HG02852 (cell line): ENCODE measurements at regions not wholly inside any gene's neighbourhood (a gene's known extent, or its start where the extent isn't known, plus 50 kb on each side); places are given as distances from the start of the nearest gene placed in this dataset.
A peak's percentile ranks its signal among the peaks of the same experiment; 100 is the strongest.

Experiments
- ATAC-seq: cut with Tn5 transposase; IDR thresholded peaks from one replicate; pipeline ENCODE4 v1.9.1; 2021; ENCODE audit warnings: mild to moderate bottlenecking, moderate library complexity; ENCODE audit not compliant: unreplicated experiment

GRCh38 chr6:79864421-79864820 lies 82.9 kb downstream of the ELOVL4 start:
- no peak for ATAC-seq

DNA sequence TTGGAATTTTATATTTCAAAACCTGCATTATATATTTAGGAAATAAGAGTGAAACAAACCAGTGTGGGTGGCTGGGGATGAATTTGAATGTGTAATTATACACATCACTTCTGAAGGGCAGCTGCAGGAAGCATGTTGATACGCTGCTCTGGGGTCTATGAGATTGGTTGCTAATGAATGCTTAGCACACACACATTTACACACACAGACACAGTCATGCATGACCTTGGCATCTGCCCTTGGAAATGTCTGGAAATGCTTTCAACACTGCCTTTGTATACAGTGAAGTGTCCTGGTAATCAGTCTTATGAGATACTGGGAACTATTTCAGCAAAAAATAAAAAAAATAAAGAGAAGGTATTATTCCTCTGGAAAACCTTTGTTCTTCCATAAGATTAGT lies 83.4 kb downstream of the ELOVL4 start:
- ATAC-seq: no peak

DNA sequence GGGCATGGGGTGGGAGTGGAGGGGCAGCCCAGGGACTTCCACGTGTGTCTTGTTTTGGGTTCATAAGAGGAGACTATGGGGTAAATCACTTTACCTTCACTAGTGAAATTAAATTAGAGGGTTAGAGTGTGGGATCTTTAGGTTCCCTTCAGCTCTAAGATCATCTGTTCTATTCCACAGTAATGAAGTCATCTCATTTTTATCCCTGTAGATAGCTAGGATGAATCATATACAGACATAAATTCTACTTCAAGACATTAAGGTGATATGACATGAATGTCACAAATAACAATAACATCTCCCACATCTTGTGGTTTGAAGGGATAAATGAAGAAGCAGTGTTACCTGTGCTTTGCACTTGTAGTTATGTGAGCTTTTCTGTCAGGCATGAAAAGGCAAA lies 83.8 kb downstream of the ELOVL4 start:
- no peak for ATAC-seq

GRCh38 chr6:79862711-79863110 lies 84.6 kb downstream of the ELOVL4 start:
- no peak for ATAC-seq

DNA sequence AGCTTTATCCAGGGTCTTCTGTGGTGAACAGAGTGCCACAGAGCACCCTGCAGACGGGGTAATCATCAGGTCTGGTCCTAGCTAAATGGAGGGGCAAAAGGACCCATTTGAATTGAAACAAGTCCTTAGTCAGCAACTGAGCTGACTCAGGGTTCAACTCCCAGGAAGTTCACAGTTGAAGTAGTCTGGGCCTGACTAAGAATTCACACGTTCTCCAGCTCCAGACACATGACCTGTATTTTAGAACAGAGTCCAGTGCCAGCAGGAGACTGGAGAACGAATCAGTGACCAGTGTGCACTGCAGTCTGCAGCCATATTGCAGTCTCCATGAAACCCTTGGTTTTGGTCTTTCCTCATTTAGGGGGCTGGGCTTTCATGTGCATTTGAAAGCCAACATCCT lies 85.2 kb downstream of the ELOVL4 start:
- ATAC-seq: no peak

DNA sequence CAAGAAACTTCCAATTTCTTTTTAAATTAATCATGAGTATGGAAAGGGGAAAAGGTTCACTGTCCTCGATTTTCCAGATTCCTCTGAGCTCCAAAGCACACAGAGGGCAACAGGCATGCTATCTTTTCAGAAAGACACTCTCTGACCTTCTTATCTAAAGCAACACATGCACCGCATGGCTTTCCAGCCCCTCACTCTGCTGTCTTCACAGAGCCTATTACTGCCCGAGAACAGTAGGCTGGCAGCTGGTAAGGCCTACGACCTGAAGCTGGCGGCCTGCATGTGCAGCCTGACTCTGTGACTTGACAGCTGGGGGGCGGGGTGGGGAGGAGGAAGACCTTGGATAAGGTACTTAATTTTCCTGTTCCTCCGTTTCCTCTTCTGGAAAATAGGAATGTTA lies 86.3 kb downstream of the ELOVL4 start:
- no peak for ATAC-seq

DNA sequence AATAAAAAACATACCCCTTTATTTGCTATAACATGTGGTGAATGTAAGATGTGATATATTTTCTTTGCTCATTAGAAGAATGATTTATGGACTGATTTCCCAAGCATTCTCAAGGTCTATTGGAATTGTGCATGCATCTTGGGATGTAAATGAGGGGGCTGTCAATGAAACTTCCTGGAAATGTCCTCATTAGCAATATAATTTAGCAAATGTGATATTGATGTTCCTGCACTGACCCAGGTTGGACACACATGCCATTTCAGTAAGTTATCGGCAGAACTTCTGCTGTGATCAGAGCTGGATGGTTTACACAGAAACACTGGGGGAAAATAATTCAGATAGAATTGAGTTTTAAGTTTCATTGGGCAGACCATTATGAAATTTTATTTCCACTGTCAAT lies 99.9 kb downstream of the ELOVL4 start:
- no peak for ATAC-seq

DNA sequence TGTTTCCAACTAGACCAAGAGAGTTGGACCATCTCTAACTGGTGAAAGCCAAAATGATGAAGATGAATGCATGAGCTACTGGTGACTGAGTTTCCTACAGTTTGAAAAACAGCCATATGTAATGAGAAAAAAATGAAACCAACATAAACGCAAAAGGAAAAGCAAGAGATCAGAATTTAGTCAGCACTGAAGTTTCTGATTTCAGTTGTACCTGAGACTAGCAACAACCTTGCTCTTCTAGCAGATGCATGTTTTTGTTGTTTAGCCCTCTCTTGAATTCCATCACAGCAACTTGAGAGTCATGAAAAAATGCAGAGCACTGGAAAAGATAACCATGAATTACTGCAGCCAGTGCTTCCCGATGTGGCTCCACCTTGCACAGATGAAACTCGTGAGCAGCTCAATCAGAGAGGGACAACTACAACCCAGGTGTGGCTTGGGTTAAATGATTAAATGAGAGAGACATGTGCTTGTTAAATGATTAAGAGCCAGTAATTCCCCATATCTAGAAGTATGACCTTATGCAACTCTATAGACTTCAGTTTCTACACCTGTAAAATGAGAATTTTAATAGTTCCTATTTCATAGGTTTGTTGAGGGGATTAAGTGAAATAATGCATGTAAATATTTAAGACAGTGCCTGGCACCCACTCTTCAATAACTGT lies 104.8 kb downstream of the ELOVL4 start:
- peak; percentile 49 for ATAC-seq

DNA sequence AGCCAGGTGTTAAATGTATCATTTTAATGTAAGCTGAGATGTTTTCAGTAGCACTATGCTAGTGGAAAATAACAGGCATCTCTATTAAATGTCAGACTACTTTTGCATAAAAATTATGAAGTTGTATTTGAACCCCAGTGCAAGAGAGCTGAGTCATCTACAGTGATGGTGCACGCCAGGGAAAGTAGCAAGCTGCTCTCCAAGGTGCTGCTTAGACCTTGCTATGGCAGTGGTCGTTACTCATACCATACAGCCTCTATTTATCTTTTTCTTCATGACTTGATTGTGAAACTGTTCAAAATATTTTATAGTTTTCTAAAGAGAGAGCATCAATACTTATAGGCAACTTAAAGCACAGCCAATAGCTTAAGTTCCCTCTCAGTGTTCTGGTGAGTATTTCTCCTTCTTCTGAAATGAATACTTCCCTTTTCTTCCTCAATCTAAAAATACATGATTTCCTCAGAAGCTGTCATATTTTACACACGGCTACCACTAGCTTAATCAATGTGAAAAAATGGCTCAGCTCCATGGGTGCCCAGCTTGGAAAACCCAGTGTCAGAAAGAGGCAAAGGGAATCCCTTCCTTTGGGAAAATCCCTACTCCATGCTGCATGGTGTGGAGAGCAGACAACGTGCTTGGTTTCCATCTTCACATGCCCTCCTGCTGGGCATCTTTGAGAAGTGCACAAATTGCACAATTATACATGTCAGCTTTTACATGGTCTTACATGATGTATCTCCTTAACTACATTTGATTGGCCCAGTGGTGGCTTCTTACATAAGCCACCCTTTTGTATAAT lies 105.6 kb downstream of the ELOVL4 start:
- peak; percentile 37 for ATAC-seq

DNA sequence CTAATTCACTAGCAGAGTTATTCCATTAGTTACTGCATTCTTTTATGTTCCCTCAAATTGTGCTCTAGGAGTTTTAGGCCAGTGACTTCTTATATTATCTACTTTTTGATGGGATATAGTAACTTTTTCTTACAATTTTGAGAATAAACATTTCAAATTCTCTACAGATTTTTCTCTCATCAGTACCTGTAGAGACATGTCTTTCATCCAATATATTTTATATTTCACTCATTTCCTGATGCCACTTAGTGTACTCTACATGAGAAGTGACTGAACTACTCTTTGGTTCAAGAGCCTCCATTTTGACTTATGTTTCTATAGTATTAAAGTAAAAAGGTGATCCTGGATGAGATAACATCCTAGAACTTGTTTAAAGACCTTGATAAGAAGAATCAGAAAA lies 108.5 kb downstream of the ELOVL4 start:
- no peak for ATAC-seq

DNA sequence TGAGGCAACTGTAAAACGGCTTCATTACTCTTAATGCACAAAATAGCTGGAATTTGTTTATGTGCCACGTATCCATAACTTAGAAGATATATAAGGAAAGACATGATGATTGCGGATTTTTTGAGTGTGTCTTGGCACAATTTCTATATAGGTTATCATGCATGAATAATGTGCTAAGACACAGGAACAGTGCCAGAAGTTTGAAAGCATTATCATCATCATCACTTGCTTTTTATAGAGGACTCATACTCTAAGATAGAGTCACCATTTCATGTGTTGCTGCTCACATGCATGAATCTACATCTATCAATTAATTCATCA lies 113.4 kb downstream of the ELOVL4 start:
- no peak for ATAC-seq

- no peak for ATAC-seq
Measured at GRCh38 chr6:79833264-79833963, 113.9 kb downstream of the ELOVL4 start.

DNA sequence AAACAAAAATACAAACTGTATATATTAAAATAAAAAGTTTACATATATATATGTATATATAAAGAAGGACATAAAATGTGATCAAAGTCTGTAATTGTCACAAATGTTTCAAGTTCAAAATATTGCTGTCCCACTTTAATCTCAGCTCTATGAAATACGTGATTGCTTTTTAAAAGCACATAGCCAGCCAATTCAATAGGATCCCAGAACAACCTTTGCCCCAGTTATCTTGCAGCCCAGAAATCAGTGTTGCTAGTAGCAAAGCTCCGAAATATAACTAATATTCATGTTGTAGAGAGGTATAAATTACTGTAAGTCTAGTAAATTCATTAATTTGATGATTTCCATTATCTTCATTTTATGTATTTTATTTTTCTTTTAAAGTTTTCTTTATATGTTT lies 114.6 kb downstream of the ELOVL4 start:
- no peak for ATAC-seq

- no peak for ATAC-seq
Measured at GRCh38 chr6:79824202-79824601, 123.2 kb downstream of the ELOVL4 start.

GRCh38 chr6:79821859-79822258 lies 125.5 kb downstream of the ELOVL4 start:
- ATAC-seq: no peak

DNA sequence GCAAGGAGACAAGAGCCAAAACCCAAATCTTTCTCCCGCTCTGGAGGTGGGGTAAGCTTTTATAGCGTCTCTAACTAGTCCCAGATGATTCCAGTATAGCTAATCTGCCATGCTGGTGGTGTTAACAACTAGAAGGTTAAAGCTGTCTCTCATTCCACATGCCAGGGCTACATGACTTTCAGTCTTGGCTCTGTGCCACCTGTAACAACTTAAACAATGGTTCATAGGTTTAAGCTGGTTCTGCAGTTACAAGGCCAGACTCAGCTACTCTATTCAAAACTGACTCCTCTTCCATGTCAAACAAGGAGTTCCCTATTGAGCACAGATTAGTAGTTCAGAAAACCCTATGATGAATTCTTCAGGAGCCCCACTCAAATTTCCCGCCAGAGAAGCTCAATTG lies 128.9 kb downstream of the ELOVL4 start:
- no peak for ATAC-seq

DNA sequence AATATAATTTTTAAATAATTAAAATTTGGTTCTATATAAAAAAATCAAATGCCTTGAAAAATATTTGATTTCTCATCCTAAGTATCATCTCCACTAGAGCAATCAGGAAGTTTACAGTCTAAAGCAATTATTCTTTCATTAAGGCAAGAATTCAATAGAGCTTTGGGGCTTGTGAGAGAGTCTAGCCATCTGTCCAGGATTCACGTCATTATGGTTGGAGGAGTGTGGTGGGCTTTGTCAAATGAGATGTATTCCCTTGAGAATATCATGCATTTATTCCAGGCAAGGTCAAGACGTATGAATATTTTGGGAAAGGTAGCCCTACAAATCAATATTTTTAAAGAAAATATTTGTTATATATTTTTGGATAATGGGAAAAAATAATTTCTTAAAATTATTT lies 132.4 kb downstream of the ELOVL4 start:
- no peak for ATAC-seq

GRCh38 chr6:79813854-79814709 lies 133.3 kb downstream of the ELOVL4 start:
- ATAC-seq: peak; percentile 90

DNA sequence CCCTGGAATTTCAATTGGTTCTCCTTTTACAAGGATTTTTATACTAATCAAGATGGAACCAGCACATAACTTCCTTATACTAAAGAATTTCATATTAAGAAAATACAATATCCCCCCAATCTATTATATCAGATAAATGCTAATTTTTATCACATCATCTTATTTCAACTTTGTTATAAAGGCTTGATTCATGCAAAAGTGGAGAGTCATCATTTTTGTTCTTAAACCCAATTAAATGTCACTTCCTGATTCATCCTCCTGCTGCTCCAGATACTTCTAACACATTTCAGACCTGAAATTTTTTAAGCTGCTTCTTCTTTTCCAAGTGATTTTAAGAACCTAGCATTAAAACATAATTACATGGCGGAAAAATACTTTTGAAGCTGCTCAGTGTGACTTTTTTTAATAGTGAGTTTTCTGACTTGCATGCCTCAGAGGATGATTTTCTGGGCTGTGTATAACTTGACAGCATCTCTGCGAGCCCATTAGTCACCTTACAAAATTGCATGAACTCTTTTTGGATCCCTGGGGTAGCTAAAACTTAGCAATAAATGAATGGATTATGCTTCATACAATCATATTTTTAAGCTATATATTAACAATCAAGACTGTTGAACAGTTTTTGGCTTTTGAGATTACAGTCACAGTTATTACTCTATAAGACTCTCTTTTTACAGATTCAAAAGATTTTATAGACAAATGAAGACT lies 134.1 kb downstream of the ELOVL4 start:
- ATAC-seq: peak; percentile 12

- no peak for ATAC-seq
Measured at GRCh38 chr6:79812195-79812594, 135.2 kb downstream of the ELOVL4 start.

GRCh38 chr6:79810871-79811270 lies 136.5 kb downstream of the ELOVL4 start:
- ATAC-seq: no peak
